ENCODE measurements at regions not wholly inside any gene's neighbourhood (a gene's known extent, or its start where the extent isn't known, plus 50 kb on each side); places are given as distances from the start of the nearest gene placed in this dataset.

GRCh38 chr11:20308601-20309000 is 54.9 kb upstream of the HTATIP2 start:
- no peak overlapping the region for H4K91ac ChIP-seq (ENCODE audit: low read depth, low read length)
- no peaks in the 10 kb centered on the region for H3K9me3 ChIP-seq (ENCODE audit: insufficient read depth, low read depth, low read length)
- H3K79me1 ChIP-seq (ENCODE audit: low read length): no peaks in the 10 kb centered on the region
- H2BK5ac ChIP-seq (ENCODE audit: low read depth, low read length, poor library complexity): no peak overlapping the region
- H3K23ac ChIP-seq (ENCODE audit: low read length): no peak overlapping the region
- no peak overlapping the region for H3K18ac ChIP-seq (ENCODE audit: low read length)
- no peak overlapping the region for H2BK12ac ChIP-seq (ENCODE audit: low read length)
- no peak overlapping the region for H3K14ac ChIP-seq (ENCODE audit: low read length)
- H3K4ac ChIP-seq (ENCODE audit: low read depth, low read length): no peak overlapping the region
- H3K36me3 ChIP-seq (ENCODE audit: control insufficient read depth in 1 of 2, insufficient read depth in 2 of 2, low read length in 2 of 2): no peaks in the 10 kb centered on the region
- no peaks in the 10 kb centered on the region for H3K27me3 ChIP-seq (ENCODE audit: insufficient read depth, low read length)
- no peak overlapping the region for H2AK5ac ChIP-seq (ENCODE audit: low read length)
- H2BK120ac ChIP-seq (ENCODE audit: insufficient read depth, low read length, poor library complexity): no peak overlapping the region
- DNase-seq: no peak
- H4K8ac ChIP-seq (ENCODE audit: low read depth, low read length): no peak overlapping the region
- no peaks in the 10 kb centered on the region for H3K4me1 ChIP-seq (ENCODE audit: control insufficient read depth in 1 of 2, insufficient read depth in 2 of 2, low read length in 2 of 2)
- no peak overlapping the region for H4K12ac ChIP-seq (ENCODE audit: low read depth, low read length)
- WGBS (ENCODE audit: extremely low coverage, insufficient coverage, insufficient read length): no CpG with 5 or more reads among the region's 2 CpGs
- no peak overlapping the region for H3K27ac ChIP-seq (ENCODE audit: low read depth, low read length)
- no peak overlapping the region for H3K4me3 ChIP-seq (ENCODE audit: low read depth, low read length)
- H3K9ac ChIP-seq (ENCODE audit: low read length): no peak overlapping the region
- H2AFZ ChIP-seq (ENCODE audit: insufficient read depth, low read length, poor library complexity): no peak overlapping the region
- no peak overlapping the region for H3K4me2 ChIP-seq (ENCODE audit: low read length)
- H3K79me2 ChIP-seq (ENCODE audit: control insufficient read depth, insufficient read depth, low read length, poor library complexity): no peaks in the 10 kb centered on the region

DNA sequence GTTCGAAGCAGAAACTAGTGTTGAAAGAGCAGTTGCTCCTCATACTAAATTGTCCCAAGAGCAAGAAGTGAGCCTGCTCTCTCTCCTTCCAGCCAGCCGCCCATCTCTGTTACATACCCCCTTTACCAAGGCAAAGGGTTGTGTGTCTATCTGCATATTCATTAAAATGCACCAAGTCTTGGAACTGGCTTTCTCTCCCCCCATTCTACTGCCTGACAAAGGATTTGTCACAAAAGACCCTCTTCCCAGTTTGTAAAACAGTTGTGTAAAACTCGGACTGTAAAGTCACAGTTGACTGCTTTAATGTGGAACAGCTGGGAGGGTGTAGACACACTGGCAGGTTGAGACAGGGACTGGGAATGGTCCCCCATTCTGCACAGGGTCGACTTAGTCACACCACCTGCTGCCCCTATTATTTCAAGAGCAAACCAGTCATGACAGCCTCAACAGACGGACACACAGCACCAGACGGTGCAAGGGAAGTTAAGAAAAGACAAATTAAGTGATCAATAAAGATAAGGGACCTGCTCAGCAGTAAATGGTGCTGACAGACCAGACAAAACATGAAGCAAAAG is 60.0 kb upstream of the HTATIP2 start:
- Histone ChIP-seq H4K91ac (ENCODE audit: low read depth, low read length) (no peak overlapping the region), H3K23ac (ENCODE audit: low read length) (no peak overlapping the region), H3K4me3 (ENCODE audit: low read depth, low read length) (no peak overlapping the region), H2BK12ac (ENCODE audit: low read length) (no peak overlapping the region), H3K79me1 (ENCODE audit: low read length) (no peaks in the 10 kb centered on the region), H3K18ac (ENCODE audit: low read length) (no peak overlapping the region), H3K4me2 (ENCODE audit: low read length) (no peak overlapping the region), H3K27ac (ENCODE audit: low read depth, low read length) (no peak overlapping the region), H3K14ac (ENCODE audit: low read length) (no peak overlapping the region), H3K79me2 (ENCODE audit: control insufficient read depth, insufficient read depth, low read length, poor library complexity) (no peaks in the 10 kb centered on the region), H3K36me3 (ENCODE audit: control insufficient read depth in 1 of 2, insufficient read depth in 2 of 2, low read length in 2 of 2) (no peaks in the 10 kb centered on the region), H2AK5ac (ENCODE audit: low read length) (no peak overlapping the region), H2BK5ac (ENCODE audit: low read depth, low read length, poor library complexity) (no peak overlapping the region), H3K9me3 (ENCODE audit: insufficient read depth, low read depth, low read length) (no peaks in the 10 kb centered on the region), H4K12ac (ENCODE audit: low read depth, low read length) (no peak overlapping the region), H4K8ac (ENCODE audit: low read depth, low read length) (no peak overlapping the region), H3K9ac (ENCODE audit: low read length) (no peak overlapping the region), H2BK120ac (ENCODE audit: insufficient read depth, low read length, poor library complexity) (no peak overlapping the region), H2AFZ (ENCODE audit: insufficient read depth, low read length, poor library complexity) (no peak overlapping the region), H3K4me1 (ENCODE audit: control insufficient read depth in 1 of 2, insufficient read depth in 2 of 2, low read length in 2 of 2) (no peaks in the 10 kb centered on the region), H3K27me3 (ENCODE audit: insufficient read depth, low read length) (no peaks in the 10 kb centered on the region), H3K4ac (ENCODE audit: low read depth, low read length) (no peak overlapping the region)
- DNase-seq: no peak
- WGBS (ENCODE audit: extremely low coverage, insufficient coverage, insufficient read length): no CpG with 5 or more reads among the region's 6 CpGs

DNA sequence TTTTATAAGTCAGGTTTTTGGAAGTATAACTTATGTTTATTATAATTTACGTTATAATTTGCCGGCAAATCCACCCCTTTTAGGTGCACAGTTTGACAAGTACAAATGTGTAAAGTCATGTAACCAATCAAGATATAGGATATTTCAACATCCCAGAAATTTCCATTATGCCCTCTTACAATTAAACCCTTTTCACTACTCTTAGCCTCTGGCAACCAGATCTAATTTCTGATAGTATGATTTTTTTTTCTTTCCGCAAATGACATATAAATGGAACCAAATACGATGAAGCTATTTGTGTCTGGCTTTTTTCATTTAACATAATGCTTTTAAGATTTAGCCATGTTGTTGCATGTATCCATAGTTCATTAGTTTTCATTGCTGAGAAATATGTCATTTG is 69.5 kb upstream of the HTATIP2 start:
- Histone ChIP-seq H3K9me3 (ENCODE audit: insufficient read depth, low read depth, low read length) (no peaks in the 10 kb centered on the region), H3K79me1 (ENCODE audit: low read length) (no peaks in the 10 kb centered on the region), H2BK120ac (ENCODE audit: insufficient read depth, low read length, poor library complexity) (no peak overlapping the region), H3K27me3 (ENCODE audit: insufficient read depth, low read length) (no peaks in the 10 kb centered on the region), H4K8ac (ENCODE audit: low read depth, low read length) (no peak overlapping the region), H3K79me2 (ENCODE audit: control insufficient read depth, insufficient read depth, low read length, poor library complexity) (no peaks in the 10 kb centered on the region), H3K14ac (ENCODE audit: low read length) (no peak overlapping the region), H2AFZ (ENCODE audit: insufficient read depth, low read length, poor library complexity) (no peak overlapping the region), H3K4me1 (ENCODE audit: control insufficient read depth in 1 of 2, insufficient read depth in 2 of 2, low read length in 2 of 2) (no peaks in the 10 kb centered on the region), H3K23ac (ENCODE audit: low read length) (no peak overlapping the region), H4K91ac (ENCODE audit: low read depth, low read length) (no peak overlapping the region), H3K4me3 (ENCODE audit: low read depth, low read length) (no peak overlapping the region), H3K9ac (ENCODE audit: low read length) (no peak overlapping the region), H3K4me2 (ENCODE audit: low read length) (no peak overlapping the region), H2BK5ac (ENCODE audit: low read depth, low read length, poor library complexity) (no peak overlapping the region), H3K4ac (ENCODE audit: low read depth, low read length) (no peak overlapping the region), H2BK12ac (ENCODE audit: low read length) (no peak overlapping the region), H3K36me3 (ENCODE audit: control insufficient read depth in 1 of 2, insufficient read depth in 2 of 2, low read length in 2 of 2) (no peaks in the 10 kb centered on the region), H3K18ac (ENCODE audit: low read length) (no peak overlapping the region), H4K12ac (ENCODE audit: low read depth, low read length) (no peak overlapping the region), H3K27ac (ENCODE audit: low read depth, low read length) (no peak overlapping the region), H2AK5ac (ENCODE audit: low read length) (no peak overlapping the region)
- no peak for DNase-seq
- no CpG with 5 or more reads among the region's 4 CpGs for WGBS (ENCODE audit: extremely low coverage, insufficient coverage, insufficient read length)

- Histone ChIP-seq H3K9me3 (ENCODE audit: insufficient read depth, low read depth, low read length) (no peaks in the 10 kb centered on the region), H2AFZ (ENCODE audit: insufficient read depth, low read length, poor library complexity) (no peak overlapping the region), H3K79me1 (ENCODE audit: low read length) (no peaks in the 10 kb centered on the region), H3K36me3 (ENCODE audit: control insufficient read depth in 1 of 2, insufficient read depth in 2 of 2, low read length in 2 of 2) (no peaks in the 10 kb centered on the region), H3K4me1 (ENCODE audit: control insufficient read depth in 1 of 2, insufficient read depth in 2 of 2, low read length in 2 of 2) (no peaks in the 10 kb centered on the region), H4K12ac (ENCODE audit: low read depth, low read length) (no peak overlapping the region), H3K27me3 (ENCODE audit: insufficient read depth, low read length) (no peaks in the 10 kb centered on the region), H3K4me2 (ENCODE audit: low read length) (no peak overlapping the region), H3K27ac (ENCODE audit: low read depth, low read length) (no peak overlapping the region), H2BK12ac (ENCODE audit: low read length) (no peak overlapping the region), H2BK120ac (ENCODE audit: insufficient read depth, low read length, poor library complexity) (no peak overlapping the region), H3K14ac (ENCODE audit: low read length) (no peak overlapping the region), H4K8ac (ENCODE audit: low read depth, low read length) (no peak overlapping the region), H3K4me3 (ENCODE audit: low read depth, low read length) (no peak overlapping the region), H3K79me2 (ENCODE audit: control insufficient read depth, insufficient read depth, low read length, poor library complexity) (no peaks in the 10 kb centered on the region), H2AK5ac (ENCODE audit: low read length) (no peak overlapping the region), H3K4ac (ENCODE audit: low read depth, low read length) (no peak overlapping the region), H4K91ac (ENCODE audit: low read depth, low read length) (no peak overlapping the region), H3K18ac (ENCODE audit: low read length) (no peak overlapping the region), H3K23ac (ENCODE audit: low read length) (no peak overlapping the region), H3K9ac (ENCODE audit: low read length) (no peak overlapping the region), H2BK5ac (ENCODE audit: low read depth, low read length, poor library complexity) (no peak overlapping the region)
- DNase-seq: no peak
- WGBS (ENCODE audit: extremely low coverage, insufficient coverage, insufficient read length): no CpG with 5 or more reads among the region's 1 CpG
These were observed 70.0 kb upstream of the HTATIP2 start for GRCh38 chr11:20293531-20293930.
